Esophagus squamous epithelium (tissue), 5 donors: ENCODE measurements at regions not wholly inside any gene's neighbourhood (a gene's known extent, or its start where the extent isn't known, plus 50 kb on each side); places are given as distances from the start of the nearest gene placed in this dataset.

Source experiments
- DNase-seq: peaks from one replicate; lab custom pipeline; 2025; lab: John Stamatoyannopoulos, UW
- H3K27ac ChIP-seq, 4 donors: fragments of 200-600 bp; sonication (generic); one replicate each; pipeline ENCODE4 v1.5.1; 2016 to 2019; ENCODE audit warnings: mild to moderate bottlenecking in 1 of 4
- H3K27me3 ChIP-seq, 4 donors: fragments of 200-600 bp; sonication (generic); 1 replicate in 3 of 4; 2 replicates in 1 of 4; pipeline versions ENCODE4 v1.5.1 to v1.6.0; 2017 to 2021; ENCODE audit warnings: antibody characterized with exemption in 1 of 4
- H3K36me3 ChIP-seq, 3 donors: fragments of 200-600 bp; sonication (generic); one replicate each; pipeline ENCODE4 v1.5.1; 2016 to 2019
- H3K4me1 ChIP-seq, 3 donors: fragments of 200-600 bp; sonication (generic); one replicate each; pipeline ENCODE4 v1.5.1; 2017 to 2019
- H3K4me3 ChIP-seq, 4 donors: fragments of 200-600 bp; sonication (generic); 1 replicate in 3 of 4; 2 replicates in 1 of 4; pipeline ENCODE4 v1.5.1; 2016 to 2019; ENCODE audit warnings: mild to moderate bottlenecking in 2 of 4, moderate library complexity in 1 of 4
- H3K9me3 ChIP-seq, 3 donors: fragments of 200-600 bp; sonication (generic); one replicate each; pipeline ENCODE4 v1.5.1; 2016 to 2019
- POLR2A ChIP-seq, 4 donors: fragments of 450-650 bp; IDR thresholded peaks; one replicate each; pipeline ENCODE4 v1.6.1; 2017; ENCODE audit warnings: antibody characterized with exemption in 4 of 4, mild to moderate bottlenecking in 4 of 4, moderate library complexity in 3 of 4
- WGBS, 2 donors: methylation state at CpG; one replicate each; pipeline ENCODE4 v1.1.5; 2018; 5-methylcytosine and 5-hydroxymethylcytosine counted together
- intact Hi-C: fragments of 100-400 bp; cut with DNase I; formaldehyde crosslinking; loops from one replicate; pipeline ENCODE4 v1.15.0; 2022
- TF ChIP-seq, protein P1 (sequence below), 6 experiments: fragments of 450-650 bp in 4 of 6; fragments of 200-600 bp in 2 of 6; sonication (generic) in 2 of 6; IDR thresholded peaks; one replicate each; pipeline ENCODE4 v1.5.1; 2016 to 2019; ENCODE audit warnings: antibody characterized with exemption in 6 of 6, mild to moderate bottlenecking in 4 of 6, moderate library complexity in 4 of 6
- donor health status: DM: yes; HTN: yes; CAD: no.

DNA sequence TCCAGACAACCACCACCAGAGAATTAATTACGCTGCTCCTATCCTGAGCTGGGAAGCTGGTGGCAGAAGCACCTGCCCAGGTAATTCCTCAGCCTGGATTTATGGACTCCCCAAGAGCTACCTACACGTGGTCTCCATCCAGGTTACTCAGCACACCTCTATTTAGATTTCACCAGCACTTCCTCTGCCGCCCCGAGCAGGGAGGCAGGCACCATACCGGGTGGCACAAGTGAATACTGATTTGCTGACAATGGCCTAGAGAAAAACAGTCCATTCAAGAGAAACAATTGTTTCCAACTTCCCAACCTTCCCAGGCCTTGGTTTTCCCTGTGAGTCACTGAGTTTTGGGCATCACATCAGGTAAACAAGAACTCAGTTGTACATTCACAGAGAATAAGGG, 134.3 kb downstream of the MATN1 start:
- H3K4me3 ChIP-seq: no peak overlapping the region
- H3K9me3 ChIP-seq: no peaks in the 10 kb centered on the region
- H3K27ac ChIP-seq: no peak overlapping the region
- no peak for DNase-seq
- peaks cover 0 to 27% (median 0%) of the 10 kb centered on the region in 4 donors for H3K27me3 ChIP-seq
- intact Hi-C loops: no loop called here
- no peaks in the 10 kb centered on the region for H3K4me1 ChIP-seq
- WGBS, 2 donors: 55 to 63% methylated on average over 5 of the region's 5 CpGs
- H3K36me3 ChIP-seq: no peaks in the 10 kb centered on the region
- TF ChIP-seq, protein P1, sequence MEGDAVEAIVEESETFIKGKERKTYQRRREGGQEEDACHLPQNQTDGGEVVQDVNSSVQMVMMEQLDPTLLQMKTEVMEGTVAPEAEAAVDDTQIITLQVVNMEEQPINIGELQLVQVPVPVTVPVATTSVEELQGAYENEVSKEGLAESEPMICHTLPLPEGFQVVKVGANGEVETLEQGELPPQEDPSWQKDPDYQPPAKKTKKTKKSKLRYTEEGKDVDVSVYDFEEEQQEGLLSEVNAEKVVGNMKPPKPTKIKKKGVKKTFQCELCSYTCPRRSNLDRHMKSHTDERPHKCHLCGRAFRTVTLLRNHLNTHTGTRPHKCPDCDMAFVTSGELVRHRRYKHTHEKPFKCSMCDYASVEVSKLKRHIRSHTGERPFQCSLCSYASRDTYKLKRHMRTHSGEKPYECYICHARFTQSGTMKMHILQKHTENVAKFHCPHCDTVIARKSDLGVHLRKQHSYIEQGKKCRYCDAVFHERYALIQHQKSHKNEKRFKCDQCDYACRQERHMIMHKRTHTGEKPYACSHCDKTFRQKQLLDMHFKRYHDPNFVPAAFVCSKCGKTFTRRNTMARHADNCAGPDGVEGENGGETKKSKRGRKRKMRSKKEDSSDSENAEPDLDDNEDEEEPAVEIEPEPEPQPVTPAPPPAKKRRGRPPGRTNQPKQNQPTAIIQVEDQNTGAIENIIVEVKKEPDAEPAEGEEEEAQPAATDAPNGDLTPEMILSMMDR (IDR thresholded peaks at IDR 0.05): no peak
- no peak for TF ChIP-seq POLR2A (IDR thresholded peaks at IDR 0.05)

DNA sequence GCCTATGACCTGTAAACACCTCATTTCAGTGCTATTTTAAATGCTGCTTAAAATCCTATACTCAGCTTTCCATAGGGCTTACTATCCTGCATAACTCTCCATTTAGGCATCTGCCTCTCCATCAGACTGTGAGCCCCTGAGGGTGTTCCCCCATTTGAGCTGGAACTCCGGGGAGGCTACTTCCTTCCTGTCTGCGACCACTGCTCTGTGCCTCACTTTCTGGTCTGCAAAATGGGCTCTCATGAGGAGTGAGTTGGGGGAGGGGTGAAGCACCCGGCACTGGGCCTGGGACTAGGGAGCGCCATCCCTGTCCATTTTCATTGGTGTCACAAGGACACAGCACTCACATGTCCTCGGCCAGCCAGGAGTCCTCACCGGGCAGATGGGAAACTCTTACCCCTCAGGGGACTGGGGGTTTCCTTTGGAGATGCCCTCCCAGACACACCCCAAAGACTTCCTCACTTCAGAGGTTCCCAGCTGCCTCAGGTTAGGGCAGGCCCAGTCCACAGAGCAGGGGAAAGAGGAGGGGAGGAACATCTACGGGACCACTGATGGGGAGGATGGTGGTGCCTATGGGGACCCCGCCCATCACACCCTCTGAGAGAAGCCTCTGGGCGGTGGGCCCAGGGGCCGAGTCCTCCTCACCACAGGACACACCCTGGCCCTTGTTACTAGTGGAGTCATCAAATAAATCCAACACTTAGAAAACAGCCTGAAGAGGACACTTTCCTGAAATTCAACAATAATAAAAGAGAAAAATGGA, 134.9 kb downstream of the MATN1 start:
- peaks cover 0 to 27% (median 0%) of the 10 kb centered on the region in 4 donors for H3K27me3 ChIP-seq
- H3K4me1 ChIP-seq: no peaks in the 10 kb centered on the region
- H3K4me3 ChIP-seq: no peak overlapping the region
- WGBS, 2 donors: 46 to 65% methylated on average over 2 to 3 of the region's 10 CpGs
- H3K36me3 ChIP-seq: no peaks in the 10 kb centered on the region
- intact Hi-C loops: no loop called here
- no peak overlapping the region for H3K27ac ChIP-seq
- peaks cover 0 to 2% (median 0%) of the 10 kb centered on the region in 3 donors for H3K9me3 ChIP-seq
- DNase-seq: no peak
- TF ChIP-seq POLR2A (IDR thresholded peaks at IDR 0.05): no peak

DNA sequence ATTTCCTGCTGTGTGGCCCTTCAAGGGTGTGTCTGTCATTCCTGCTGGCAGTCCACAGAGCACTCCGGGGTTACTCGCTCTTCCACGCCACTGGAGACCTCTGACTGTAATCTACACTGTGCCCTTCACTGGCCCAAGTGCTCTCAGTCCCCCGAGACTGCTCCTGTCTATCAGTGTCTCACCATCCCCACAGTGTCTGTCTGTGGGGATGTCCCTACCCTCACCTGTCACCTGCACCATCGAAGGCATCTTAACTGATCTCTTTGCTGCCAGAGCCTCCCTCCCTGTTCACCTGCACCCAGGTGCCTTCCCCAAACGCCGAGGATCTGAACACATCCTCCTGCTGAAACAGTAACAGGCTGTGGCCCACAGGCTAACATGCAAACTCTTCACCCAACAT, 136.7 kb downstream of the MATN1 start:
- Histone ChIP-seq H3K4me3 (no peak overlapping the region), H3K4me1 (no peaks in the 10 kb centered on the region), H3K9me3 (peaks cover 0 to 8% (median 0%) of the 10 kb centered on the region in 3 donors), H3K27ac (no peak overlapping the region), H3K27me3 (peaks cover 0 to 27% (median 0%) of the 10 kb centered on the region in 4 donors), H3K36me3 (no peaks in the 10 kb centered on the region)
- DNase-seq: no peak
- TF ChIP-seq, protein P1 (IDR thresholded peaks at IDR 0.05): no peak
- TF ChIP-seq POLR2A (IDR thresholded peaks at IDR 0.05): no peak
- intact Hi-C loops: no loop called here
- WGBS, 2 donors: 61 to 74% methylated on average over 7 of the region's 7 CpGs

DNA sequence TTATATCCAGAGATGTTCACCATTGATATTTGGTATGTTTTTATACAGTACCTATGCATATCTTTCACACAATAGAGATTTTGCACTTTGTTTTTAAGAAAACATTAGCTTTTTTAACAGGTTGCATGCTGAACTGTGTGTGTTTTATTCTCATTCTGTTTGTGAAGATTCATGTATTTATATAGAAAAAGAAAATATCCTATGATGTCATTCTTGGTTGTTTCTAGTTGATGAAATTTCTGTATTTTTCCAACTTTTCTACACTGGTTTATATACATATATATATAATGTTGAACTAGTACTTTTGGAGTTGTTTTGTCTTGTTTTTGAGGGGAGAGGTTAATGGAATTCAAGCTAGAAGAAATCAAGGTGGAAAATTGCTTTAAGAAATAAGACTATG, 143.8 kb downstream of the MATN1 start:
- TF ChIP-seq, protein P1 (IDR thresholded peaks at IDR 0.05): no peak
- TF ChIP-seq POLR2A (IDR thresholded peaks at IDR 0.05): no peak
- no peak overlapping the region for H3K27ac ChIP-seq
- DNase-seq: no peak
- H3K9me3 ChIP-seq: peaks cover 0 to 8% (median 0%) of the 10 kb centered on the region in 3 donors
- intact Hi-C loops: no loop called here
- H3K27me3 ChIP-seq: peaks cover 0 to 11% (median 0%) of the 10 kb centered on the region in 4 donors
- no peaks in the 10 kb centered on the region for H3K36me3 ChIP-seq
- H3K4me1 ChIP-seq: no peaks in the 10 kb centered on the region
- H3K4me3 ChIP-seq: no peak overlapping the region

DNA sequence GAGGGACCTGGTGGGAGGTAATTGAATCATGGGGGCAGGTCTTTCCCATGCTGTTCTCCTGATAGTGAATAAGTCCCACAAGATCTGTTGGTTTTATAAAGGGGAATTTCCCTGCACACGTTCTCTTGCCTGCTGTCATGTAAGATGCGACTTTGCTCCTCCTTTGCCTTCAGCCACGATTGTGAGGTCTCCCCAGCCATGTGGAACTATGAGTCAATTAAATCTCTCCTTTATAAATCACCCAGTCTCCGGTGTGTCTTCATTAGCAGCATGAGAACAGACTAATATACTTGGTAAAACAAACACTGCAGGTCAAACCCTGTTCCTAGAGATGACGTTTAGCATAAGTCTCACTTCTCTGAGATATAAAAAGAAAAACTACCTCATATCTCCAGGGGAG, 148.3 kb downstream of the MATN1 start:
- H3K36me3 ChIP-seq: no peaks in the 10 kb centered on the region
- H3K4me1 ChIP-seq: no peaks in the 10 kb centered on the region
- WGBS, 2 donors: 20 to 24% methylated on average over 5 of the region's 5 CpGs
- H3K27me3 ChIP-seq: peaks cover 0 to 15% (median 0%) of the 10 kb centered on the region in 4 donors
- no peaks in the 10 kb centered on the region for H3K9me3 ChIP-seq
- TF ChIP-seq POLR2A (IDR thresholded peaks at IDR 0.05): no peak
- TF ChIP-seq, protein P1 (IDR thresholded peaks at IDR 0.05): no peak
- no peak overlapping the region for H3K4me3 ChIP-seq
- no peak for DNase-seq
- intact Hi-C loops: no loop called here
- H3K27ac ChIP-seq: no peak overlapping the region
